ENCODE measurements at regions not wholly inside any gene's neighbourhood (a gene's known extent, or its start where the extent isn't known, plus 50 kb on each side); places are given as distances from the start of the nearest gene placed in this dataset.

DNA sequence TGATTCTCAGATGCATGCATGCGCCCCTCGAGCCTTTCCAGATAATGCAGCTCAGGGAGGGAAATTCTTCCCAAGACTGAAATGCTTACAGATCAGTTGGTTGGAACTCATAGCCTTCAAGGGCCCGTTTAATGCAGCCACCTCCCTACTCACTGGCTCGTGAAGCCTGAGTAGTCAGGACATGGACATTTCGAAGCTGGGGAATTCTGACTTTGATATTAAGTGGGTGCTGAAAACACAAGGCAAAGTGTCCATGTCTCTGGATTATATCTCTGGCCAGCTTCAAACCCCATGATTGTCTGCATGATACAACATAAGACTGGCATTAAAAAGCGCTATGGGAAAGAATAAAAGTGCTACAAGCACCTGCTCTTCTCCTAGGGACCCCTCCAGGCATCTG lies 207.5 kb downstream of the HERPUD2 start:
- Histone ChIP-seq H3K27ac (replicated peaks; ENCODE audit: low read length) (no peak overlapping the region), H3K4ac (ENCODE audit: low read length) (no peak overlapping the region), H2BK15ac (ENCODE audit: low read length) (no peak overlapping the region), H3K9me3 (replicated peaks in 1 of 2; ENCODE audit: control insufficient read depth in 2 of 2, insufficient read depth in 1 of 2, low read depth in 1 of 2, low read length in 2 of 2) (no peaks in the 10 kb centered on the region), H4K91ac (ENCODE audit: low read depth, low read length, poor library complexity) (no peak overlapping the region), H2BK12ac (ENCODE audit: low read length) (no peak overlapping the region), H3K9ac (ENCODE audit: low read depth, low read length, poor library complexity) (no peak overlapping the region), H2BK5ac (ENCODE audit: low read length) (no peak overlapping the region), H3K79me1 (ENCODE audit: low read depth, low read length) (no peaks in the 10 kb centered on the region), H2AK5ac (ENCODE audit: low read depth, low read length) (no peak overlapping the region), H3K4me3 (ENCODE audit: low read length in 2 of 2) (no peak overlapping the region), H2BK120ac (ENCODE audit: low read depth, low read length) (no peak overlapping the region), H3K4me1 (ENCODE audit: control insufficient read depth in 2 of 2, insufficient read depth in 1 of 2, low read depth in 1 of 2, low read length in 2 of 2) (peaks cover 0 to 17% of the 10 kb centered on the region in 2 donors), H3K14ac (ENCODE audit: low read length) (no peak overlapping the region), H3K23ac (ENCODE audit: low read depth, low read length, poor library complexity) (no peak overlapping the region), H3K36me3 (replicated peaks in 1 of 2; ENCODE audit: control insufficient read depth in 2 of 2, insufficient read depth in 2 of 2, low read length in 2 of 2) (no peaks in the 10 kb centered on the region), H2AFZ (ENCODE audit: low read length) (no peak overlapping the region), H3K27me3 (ENCODE audit: control insufficient read depth in 3 of 3, insufficient read depth in 3 of 3, low read depth in 1 of 3, low read length in 3 of 3) (no peaks in the 10 kb centered on the region), H4K8ac (ENCODE audit: low read depth, low read length) (no peak overlapping the region), H3K4me2 (ENCODE audit: insufficient read depth, low read length, poor library complexity, severe bottlenecking) (no peak overlapping the region), H3K18ac (ENCODE audit: low read length) (no peak overlapping the region)
- DNase-seq (ENCODE audit: low spot score), result no peak
- no CpG with 5 or more reads among the region's 6 CpGs for WGBS, 2 donors (ENCODE audit: extremely low coverage in 2 of 2, insufficient read length in 2 of 2, insufficient replicate concordance in 1 of 2)

DNA sequence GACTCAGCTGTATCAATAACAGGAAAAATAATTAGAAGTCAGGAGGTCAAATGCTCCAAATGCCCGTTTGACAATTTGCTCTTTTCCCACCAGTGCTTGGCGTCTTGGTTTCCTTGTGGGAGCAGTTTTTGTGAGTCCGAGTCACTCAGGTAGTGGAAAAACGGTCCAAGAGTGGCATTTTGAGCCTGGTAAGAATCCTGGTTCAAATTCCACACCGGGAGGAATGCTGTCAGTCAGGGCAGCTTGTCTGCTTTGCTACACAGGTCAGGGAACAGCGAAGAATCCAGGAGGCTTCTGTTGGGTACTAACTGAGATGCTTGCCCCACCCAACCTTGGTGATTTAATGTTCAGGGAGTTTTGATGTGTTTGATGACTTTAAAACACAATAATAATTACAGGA lies 209.5 kb downstream of the HERPUD2 start:
- Histone ChIP-seq H3K4ac (ENCODE audit: low read length) (no peak overlapping the region), H4K91ac (ENCODE audit: low read depth, low read length, poor library complexity) (no peak overlapping the region), H3K23ac (ENCODE audit: low read depth, low read length, poor library complexity) (no peak overlapping the region), H2AFZ (ENCODE audit: low read length) (no peak overlapping the region), H3K36me3 (replicated peaks in 1 of 2; ENCODE audit: control insufficient read depth in 2 of 2, insufficient read depth in 2 of 2, low read length in 2 of 2) (no peaks in the 10 kb centered on the region), H3K4me3 (ENCODE audit: low read length in 2 of 2) (no peak overlapping the region), H2BK12ac (ENCODE audit: low read length) (no peak overlapping the region), H3K27me3 (ENCODE audit: control insufficient read depth in 3 of 3, insufficient read depth in 3 of 3, low read depth in 1 of 3, low read length in 3 of 3) (no peaks in the 10 kb centered on the region), H2BK15ac (ENCODE audit: low read length) (no peak overlapping the region), H2BK120ac (ENCODE audit: low read depth, low read length) (no peak overlapping the region), H3K14ac (ENCODE audit: low read length) (no peak overlapping the region), H2BK5ac (ENCODE audit: low read length) (no peak overlapping the region), H3K4me1 (ENCODE audit: control insufficient read depth in 2 of 2, insufficient read depth in 1 of 2, low read depth in 1 of 2, low read length in 2 of 2) (peaks cover 0 to 19% of the 10 kb centered on the region in 2 donors), H3K79me1 (ENCODE audit: low read depth, low read length) (no peaks in the 10 kb centered on the region), H3K18ac (ENCODE audit: low read length) (no peak overlapping the region), H3K9me3 (replicated peaks in 1 of 2; ENCODE audit: control insufficient read depth in 2 of 2, insufficient read depth in 1 of 2, low read depth in 1 of 2, low read length in 2 of 2) (no peaks in the 10 kb centered on the region), H3K4me2 (ENCODE audit: insufficient read depth, low read length, poor library complexity, severe bottlenecking) (no peak overlapping the region), H2AK5ac (ENCODE audit: low read depth, low read length) (no peak overlapping the region), H3K27ac (replicated peaks; ENCODE audit: low read length) (peak overlapping the region; percentile 17), H4K8ac (ENCODE audit: low read depth, low read length) (no peak overlapping the region), H3K9ac (ENCODE audit: low read depth, low read length, poor library complexity) (no peak overlapping the region)
- peak; percentile 51 for DNase-seq (ENCODE audit: low spot score)
- no CpG with 5 or more reads among the region's 6 CpGs for WGBS, 2 donors (ENCODE audit: extremely low coverage in 2 of 2, insufficient read length in 2 of 2, insufficient replicate concordance in 1 of 2)

DNA sequence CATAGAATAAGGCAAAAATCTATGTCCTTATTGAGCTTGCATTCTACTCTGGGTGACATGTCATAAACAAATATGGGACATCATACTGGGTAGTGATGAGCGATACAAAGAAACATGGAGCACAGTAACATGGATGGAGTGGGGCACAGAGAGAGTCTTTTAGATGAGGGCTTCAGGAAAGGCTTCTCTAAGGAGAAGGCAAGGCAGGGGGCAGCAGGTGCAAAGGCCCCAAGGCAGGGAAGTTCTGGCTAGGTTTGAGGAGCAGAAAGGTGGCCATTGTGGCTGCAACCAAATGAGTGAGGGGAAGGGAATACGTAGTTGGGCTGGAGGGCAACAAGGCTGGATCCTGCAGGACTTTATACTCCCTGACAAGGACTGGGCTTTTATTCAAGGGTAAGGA lies 211.4 kb downstream of the HERPUD2 start:
- no peak overlapping the region for H3K4ac ChIP-seq (ENCODE audit: low read length)
- H3K4me1 ChIP-seq (ENCODE audit: control insufficient read depth in 2 of 2, insufficient read depth in 1 of 2, low read depth in 1 of 2, low read length in 2 of 2), result peaks cover 0 to 19% of the 10 kb centered on the region in 2 donors
- H3K4me2 ChIP-seq (ENCODE audit: insufficient read depth, low read length, poor library complexity, severe bottlenecking), result no peak overlapping the region
- H3K9me3 ChIP-seq (replicated peaks in 1 of 2; ENCODE audit: control insufficient read depth in 2 of 2, insufficient read depth in 1 of 2, low read depth in 1 of 2, low read length in 2 of 2), result no peaks in the 10 kb centered on the region
- H3K27ac ChIP-seq (replicated peaks; ENCODE audit: low read length), result no peak overlapping the region
- no peak overlapping the region for H2BK120ac ChIP-seq (ENCODE audit: low read depth, low read length)
- no peak overlapping the region for H3K23ac ChIP-seq (ENCODE audit: low read depth, low read length, poor library complexity)
- no peaks in the 10 kb centered on the region for H3K79me1 ChIP-seq (ENCODE audit: low read depth, low read length)
- peak overlapping the region; percentile 4 for H3K18ac ChIP-seq (ENCODE audit: low read length)
- no peak overlapping the region for H4K91ac ChIP-seq (ENCODE audit: low read depth, low read length, poor library complexity)
- no peak overlapping the region for H2BK15ac ChIP-seq (ENCODE audit: low read length)
- WGBS, 2 donors (ENCODE audit: extremely low coverage in 2 of 2, insufficient read length in 2 of 2, insufficient replicate concordance in 1 of 2), result no CpG with 5 or more reads among the region's 2 CpGs
- H3K36me3 ChIP-seq (replicated peaks in 1 of 2; ENCODE audit: control insufficient read depth in 2 of 2, insufficient read depth in 2 of 2, low read length in 2 of 2), result no peaks in the 10 kb centered on the region
- H2AFZ ChIP-seq (ENCODE audit: low read length), result no peak overlapping the region
- H3K27me3 ChIP-seq (ENCODE audit: control insufficient read depth in 3 of 3, insufficient read depth in 3 of 3, low read depth in 1 of 3, low read length in 3 of 3), result no peaks in the 10 kb centered on the region
- no peak overlapping the region for H3K9ac ChIP-seq (ENCODE audit: low read depth, low read length, poor library complexity)
- H2BK12ac ChIP-seq (ENCODE audit: low read length), result no peak overlapping the region
- H3K4me3 ChIP-seq (ENCODE audit: low read length in 2 of 2), result no peak overlapping the region
- no peak for DNase-seq (ENCODE audit: low spot score)
- H4K8ac ChIP-seq (ENCODE audit: low read depth, low read length), result no peak overlapping the region
- H2AK5ac ChIP-seq (ENCODE audit: low read depth, low read length), result no peak overlapping the region
- no peak overlapping the region for H2BK5ac ChIP-seq (ENCODE audit: low read length)
- H3K14ac ChIP-seq (ENCODE audit: low read length), result no peak overlapping the region

DNA sequence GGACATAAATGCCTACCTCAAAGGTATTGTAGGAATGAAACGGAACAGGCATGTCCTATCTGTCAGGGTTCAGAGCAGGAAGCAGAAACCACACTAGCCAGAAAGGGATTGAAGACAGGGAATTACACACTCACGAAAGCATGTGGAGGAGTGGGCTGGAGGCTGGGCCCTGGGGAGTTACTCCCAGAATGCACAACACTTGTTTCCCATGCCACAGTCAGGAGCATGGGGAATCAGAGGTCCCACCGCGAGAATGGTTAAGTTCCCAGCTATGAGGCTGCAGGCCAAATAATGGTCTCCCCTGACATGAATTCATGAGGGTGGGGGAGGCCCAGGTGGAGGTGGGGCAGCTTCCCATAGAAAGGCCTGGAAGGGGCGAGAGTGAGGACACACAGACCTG lies 212.7 kb downstream of the HERPUD2 start:
- Histone ChIP-seq H3K18ac (ENCODE audit: low read length) (peak overlapping the region; percentile 8), H4K91ac (ENCODE audit: low read depth, low read length, poor library complexity) (no peak overlapping the region), H3K4ac (ENCODE audit: low read length) (no peak overlapping the region), H2BK12ac (ENCODE audit: low read length) (no peak overlapping the region), H2BK120ac (ENCODE audit: low read depth, low read length) (no peak overlapping the region), H3K4me1 (ENCODE audit: control insufficient read depth in 2 of 2, insufficient read depth in 1 of 2, low read depth in 1 of 2, low read length in 2 of 2) (peaks cover 0 to 18% of the 10 kb centered on the region in 2 donors), H2BK15ac (ENCODE audit: low read length) (no peak overlapping the region), H3K4me2 (ENCODE audit: insufficient read depth, low read length, poor library complexity, severe bottlenecking) (no peak overlapping the region), H3K9ac (ENCODE audit: low read depth, low read length, poor library complexity) (no peak overlapping the region), H2AK5ac (ENCODE audit: low read depth, low read length) (no peak overlapping the region), H3K9me3 (replicated peaks in 1 of 2; ENCODE audit: control insufficient read depth in 2 of 2, insufficient read depth in 1 of 2, low read depth in 1 of 2, low read length in 2 of 2) (peaks cover 0 to 4% of the 10 kb centered on the region in 2 donors), H2AFZ (ENCODE audit: low read length) (no peak overlapping the region), H3K14ac (ENCODE audit: low read length) (no peak overlapping the region), H3K79me1 (ENCODE audit: low read depth, low read length) (no peaks in the 10 kb centered on the region), H3K23ac (ENCODE audit: low read depth, low read length, poor library complexity) (no peak overlapping the region), H4K8ac (ENCODE audit: low read depth, low read length) (no peak overlapping the region), H3K27ac (replicated peaks; ENCODE audit: low read length) (no peak overlapping the region), H2BK5ac (ENCODE audit: low read length) (no peak overlapping the region), H3K36me3 (replicated peaks in 1 of 2; ENCODE audit: control insufficient read depth in 2 of 2, insufficient read depth in 2 of 2, low read length in 2 of 2) (no peaks in the 10 kb centered on the region), H3K27me3 (ENCODE audit: control insufficient read depth in 3 of 3, insufficient read depth in 3 of 3, low read depth in 1 of 3, low read length in 3 of 3) (no peaks in the 10 kb centered on the region), H3K4me3 (ENCODE audit: low read length in 2 of 2) (no peak overlapping the region)
- DNase-seq (ENCODE audit: low spot score), result no peak
- no CpG with 5 or more reads among the region's 5 CpGs for WGBS, 2 donors (ENCODE audit: extremely low coverage in 2 of 2, insufficient read length in 2 of 2, insufficient replicate concordance in 1 of 2)

Data from neuronal stem cell (in vitro differentiated cells).